ENCODE measurements at regions not wholly inside any gene's neighbourhood (a gene's known extent, or its start where the extent isn't known, plus 50 kb on each side); places are given as distances from the start of the nearest gene placed in this dataset.
"Not testable (repeated sequence)": the region's sequence is repeated elsewhere in the genome, so short reads cannot be mapped to it uniquely, and the experiment has no call there.

DNA sequence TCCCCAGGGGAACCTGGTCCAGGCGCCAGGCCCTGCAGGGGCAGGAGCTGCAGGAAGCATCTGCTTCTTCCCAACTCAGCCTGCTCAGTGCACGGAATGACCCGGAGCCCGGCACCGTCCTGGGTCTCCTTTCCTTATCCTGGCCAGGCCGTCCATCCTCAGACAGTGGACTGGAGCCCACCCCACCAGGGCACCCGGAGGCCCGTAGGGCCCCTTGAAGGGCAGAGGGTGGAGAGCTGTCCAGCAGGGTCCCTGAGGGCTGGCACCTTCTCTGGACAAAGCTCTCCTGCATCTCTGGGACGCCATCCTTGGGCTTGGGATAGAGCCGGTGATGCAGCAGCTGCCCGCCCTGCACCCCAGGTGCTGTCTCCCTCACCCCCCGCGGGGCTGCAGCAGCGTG, 207.9 kb downstream of the TMEM121 start:
- DNase-seq; H3K4me3 Mint-ChIP-seq; H3K27ac Mint-ChIP-seq; CTCF ChIA-PET; H3K4me1 Mint-ChIP-seq; ATAC-seq; H3K9me3 Mint-ChIP-seq (ENCODE audit: low read depth); H3K36me3 Mint-ChIP-seq; H3K27me3 Mint-ChIP-seq: not testable (repeated sequence)

DNA sequence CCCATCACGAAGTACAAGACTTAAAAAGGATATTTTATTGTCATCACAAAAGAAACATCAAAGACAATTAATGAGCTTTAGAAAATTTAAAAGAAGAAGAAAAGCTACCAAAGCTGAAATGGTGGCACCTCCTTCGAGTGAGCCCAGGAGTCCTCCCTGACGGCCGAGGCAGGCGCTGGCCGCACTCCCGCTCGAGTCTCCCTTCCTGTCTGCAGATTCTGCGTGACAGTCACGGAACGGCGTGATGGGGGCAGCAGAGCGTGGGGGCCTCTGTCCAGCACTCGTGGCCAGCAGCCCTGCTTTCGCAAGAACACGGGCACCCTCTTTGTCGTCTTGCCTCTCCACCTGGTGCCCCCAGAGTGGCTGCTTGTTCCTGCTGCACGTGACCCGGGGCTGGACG, 209.9 kb downstream of the TMEM121 start:
- DNase-seq; H3K9me3 Mint-ChIP-seq (ENCODE audit: low read depth); H3K36me3 Mint-ChIP-seq; H3K4me3 Mint-ChIP-seq; H3K27me3 Mint-ChIP-seq; ATAC-seq; H3K27ac Mint-ChIP-seq; H3K4me1 Mint-ChIP-seq; CTCF ChIA-PET: not testable (repeated sequence)

GRCh38 chr14:105737504-105738246, 211.3 kb downstream of the TMEM121 start:
- Mint-ChIP-seq H3K9me3 (ENCODE audit: low read depth) (no peaks in the 10 kb centered on the region), H3K4me1 (no peaks in the 10 kb centered on the region), H3K27me3 (no peaks in the 10 kb centered on the region), H3K27ac (no peak overlapping the region), H3K4me3 (no peak overlapping the region), H3K36me3 (no peaks in the 10 kb centered on the region)
- ATAC-seq (no peak), DNase-seq (no peak)
- CTCF ChIA-PET: no interaction called here

DNA sequence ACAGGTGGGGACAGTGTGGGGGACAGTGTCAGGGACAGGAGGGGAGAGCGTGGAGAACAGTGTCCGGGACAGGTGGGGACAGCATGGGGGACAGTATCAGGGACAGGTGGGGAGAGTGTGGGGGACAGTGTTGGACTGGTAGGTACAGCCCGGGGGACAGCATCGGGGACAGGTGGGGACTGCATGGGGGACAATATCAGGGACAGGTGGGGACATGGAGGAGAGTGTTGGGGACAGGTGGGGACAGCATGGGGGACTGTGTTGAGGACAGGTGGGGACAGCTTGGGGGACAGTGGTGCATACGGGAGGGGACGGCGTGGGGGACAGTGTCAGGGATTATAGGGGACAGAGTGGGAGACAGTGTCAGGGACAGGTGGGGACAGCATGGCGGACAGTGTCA, 212.3 kb downstream of the TMEM121 start:
- no peak for ATAC-seq
- CTCF ChIA-PET: no interaction called here

GRCh38 chr14:105739331-105740102, 213.1 kb downstream of the TMEM121 start:
- Mint-ChIP-seq H3K4me1 (no peaks in the 10 kb centered on the region), H3K36me3 (no peaks in the 10 kb centered on the region), H3K4me3 (no peak overlapping the region), H3K27ac (no peak overlapping the region), H3K9me3 (ENCODE audit: low read depth) (no peaks in the 10 kb centered on the region), H3K27me3 (no peaks in the 10 kb centered on the region)
- DNase-seq (no peak), ATAC-seq (no peak)
- CTCF ChIA-PET: no interaction called here

More for the DNA sequence above, 212.3 kb downstream of the TMEM121 start:
- DNase-seq: no peak
- Mint-ChIP-seq H3K4me3 (no peak overlapping the region), H3K36me3 (no peaks in the 10 kb centered on the region), H3K27ac (no peak overlapping the region), H3K27me3 (no peaks in the 10 kb centered on the region), H3K4me1 (no peaks in the 10 kb centered on the region), H3K9me3 (ENCODE audit: low read depth) (no peaks in the 10 kb centered on the region)

DNA sequence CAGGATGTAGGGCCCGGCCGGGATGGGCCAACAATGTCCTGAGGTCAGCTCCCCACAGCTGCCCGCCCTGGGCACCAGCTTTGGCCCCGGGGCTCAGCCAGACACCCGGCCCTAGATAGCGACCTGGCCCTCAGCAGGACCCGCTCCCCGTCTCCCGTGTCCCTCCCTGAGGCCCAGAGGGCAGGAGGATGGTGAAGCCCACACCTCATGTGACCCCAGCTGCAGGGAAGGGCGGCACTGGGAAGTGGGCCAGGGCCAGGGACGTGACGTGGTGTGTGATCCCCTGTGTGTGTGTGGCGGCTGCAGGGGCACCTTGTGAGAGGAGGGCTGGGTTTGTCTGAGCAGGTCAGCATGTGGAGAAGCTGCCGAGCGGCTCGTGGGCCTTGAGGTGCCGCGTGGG, 213.9 kb downstream of the TMEM121 start:
- DNase-seq; H3K9me3 Mint-ChIP-seq (ENCODE audit: low read depth); ATAC-seq; H3K27me3 Mint-ChIP-seq; H3K36me3 Mint-ChIP-seq; H3K27ac Mint-ChIP-seq; H3K4me1 Mint-ChIP-seq; H3K4me3 Mint-ChIP-seq; CTCF ChIA-PET: not testable (repeated sequence)

DNA sequence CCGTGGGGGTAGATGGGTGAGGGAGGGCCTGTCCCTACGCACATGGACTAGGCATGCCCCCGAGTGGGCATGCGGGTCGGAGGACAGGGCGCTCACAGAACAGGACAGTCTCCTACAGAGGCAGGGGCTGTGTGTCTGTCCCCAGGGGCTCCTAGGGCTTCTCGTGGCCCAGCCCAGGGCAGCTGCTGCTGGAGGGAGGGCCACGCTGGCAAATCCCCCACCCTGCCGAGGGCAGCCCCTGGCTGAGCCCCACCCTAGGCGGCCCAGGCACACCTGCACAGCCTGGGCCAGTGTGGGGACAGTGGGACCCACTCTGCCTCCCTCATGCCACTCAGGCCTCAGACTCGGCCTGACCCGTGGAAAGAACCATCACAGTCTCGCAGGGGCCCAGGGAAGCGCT, 214.6 kb downstream of the TMEM121 start:
- DNase-seq; CTCF ChIA-PET; H3K4me1 Mint-ChIP-seq; H3K27ac Mint-ChIP-seq; H3K9me3 Mint-ChIP-seq (ENCODE audit: low read depth); ATAC-seq; H3K4me3 Mint-ChIP-seq; H3K27me3 Mint-ChIP-seq; H3K36me3 Mint-ChIP-seq: not testable (repeated sequence)

DNA sequence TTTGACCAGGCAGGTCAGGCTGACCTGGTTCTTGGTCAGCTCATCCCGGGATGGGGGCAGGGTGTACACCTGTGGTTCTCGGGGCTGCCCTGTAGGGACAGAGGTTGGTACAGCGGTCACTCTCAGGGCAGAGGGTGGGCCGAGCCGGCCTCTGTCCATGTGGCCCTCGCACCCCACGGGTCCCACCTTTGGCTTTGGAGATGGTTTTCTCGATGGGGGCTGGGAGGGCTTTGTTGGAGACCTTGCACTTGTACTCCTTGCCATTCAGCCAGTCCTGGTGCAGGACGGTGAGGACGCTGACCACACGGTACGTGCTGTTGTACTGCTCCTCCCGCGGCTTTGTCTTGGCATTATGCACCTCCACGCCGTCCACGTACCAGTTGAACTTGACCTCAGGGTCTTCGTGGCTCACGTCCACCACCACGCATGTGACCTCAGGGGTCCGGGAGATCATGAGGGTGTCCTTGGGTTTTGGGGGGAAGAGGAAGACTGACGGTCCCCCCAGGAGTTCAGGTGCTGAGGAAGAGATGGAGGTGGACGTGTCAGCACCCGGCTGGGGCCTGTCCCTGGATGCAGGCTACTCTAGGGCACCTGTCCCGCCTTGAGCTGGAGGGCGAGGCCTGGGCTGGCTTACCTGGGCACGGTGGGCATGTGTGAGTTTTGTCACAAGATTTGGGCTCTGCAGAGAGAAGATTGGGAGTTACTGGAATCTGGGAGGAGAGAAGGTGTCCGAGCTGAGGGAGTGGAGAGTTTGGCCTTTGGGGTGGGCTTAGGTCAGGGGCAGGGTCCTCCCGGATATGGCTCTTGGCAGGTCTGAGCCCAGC, 215.5 kb downstream of the TMEM121 start:
- DNase-seq; H3K27ac Mint-ChIP-seq; H3K4me1 Mint-ChIP-seq; ATAC-seq; CTCF ChIA-PET; H3K9me3 Mint-ChIP-seq (ENCODE audit: low read depth); H3K4me3 Mint-ChIP-seq; H3K27me3 Mint-ChIP-seq; H3K36me3 Mint-ChIP-seq: not testable (repeated sequence)

DNA sequence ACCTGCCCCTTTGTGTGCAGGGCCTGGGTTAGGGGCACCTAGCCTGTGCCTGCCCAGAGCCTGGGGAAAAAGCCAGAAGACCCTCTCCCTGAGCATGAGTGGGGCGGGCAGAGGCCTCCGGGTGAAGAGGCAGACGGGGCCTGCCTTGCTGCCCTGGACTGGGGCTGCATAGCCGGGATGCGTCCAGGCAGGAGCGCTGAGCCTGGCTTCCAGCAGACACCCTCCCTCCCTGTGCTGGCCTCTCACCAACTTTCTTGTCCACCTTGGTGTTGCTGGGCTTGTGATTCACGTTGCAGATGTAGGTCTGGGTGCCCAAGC, 216.1 kb downstream of the TMEM121 start:
- no peaks in the 10 kb centered on the region for H3K36me3 Mint-ChIP-seq

DNA sequence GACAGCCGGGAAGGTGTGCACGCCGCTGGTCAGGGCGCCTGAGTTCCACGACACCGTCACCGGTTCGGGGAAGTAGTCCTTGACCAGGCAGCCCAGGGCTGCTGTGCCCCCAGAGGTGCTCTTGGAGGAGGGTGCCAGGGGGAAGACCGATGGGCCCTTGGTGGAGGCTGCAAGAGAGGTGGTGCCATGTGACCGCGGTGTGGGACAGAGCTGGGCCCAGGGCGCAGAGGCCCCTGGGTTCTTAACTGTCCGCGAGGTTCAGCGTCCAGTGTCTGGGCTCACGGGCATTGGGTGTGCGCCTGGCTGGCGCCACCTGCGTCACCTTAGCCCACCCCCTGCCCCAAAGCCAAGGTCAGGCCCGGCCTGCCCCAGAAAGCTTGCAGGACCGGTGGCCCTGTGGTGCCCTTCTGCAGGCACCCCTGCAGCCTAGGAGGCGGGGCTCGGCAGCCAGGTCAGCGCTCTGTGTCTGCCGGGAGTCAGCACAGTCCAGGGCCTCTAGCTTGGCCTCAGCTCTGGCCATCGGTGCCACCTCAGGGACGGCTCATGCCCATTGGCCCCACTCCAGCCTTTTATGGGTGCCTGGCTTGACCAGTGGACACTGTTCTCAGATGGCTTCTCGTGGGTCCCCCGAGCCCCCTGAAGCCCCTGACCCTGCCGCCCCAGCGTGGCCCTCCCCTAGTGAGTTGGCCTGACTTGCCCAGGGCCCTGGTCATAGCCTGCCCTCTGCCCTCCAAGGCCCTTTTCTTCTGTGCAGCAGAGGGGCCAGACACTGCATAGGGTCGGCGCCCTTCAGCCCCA, 216.7 kb downstream of the TMEM121 start:
- H3K36me3 Mint-ChIP-seq; H3K27ac Mint-ChIP-seq; CTCF ChIA-PET; H3K4me1 Mint-ChIP-seq; H3K9me3 Mint-ChIP-seq (ENCODE audit: low read depth); H3K27me3 Mint-ChIP-seq; DNase-seq; H3K4me3 Mint-ChIP-seq: not testable (repeated sequence)
- ATAC-seq: peak; percentile 31

More for the DNA sequence above, 216.1 kb downstream of the TMEM121 start:
- Mint-ChIP-seq H3K27ac (no peak overlapping the region), H3K4me1 (no peaks in the 10 kb centered on the region), H3K4me3 (no peak overlapping the region), H3K9me3 (ENCODE audit: low read depth) (no peaks in the 10 kb centered on the region), H3K27me3 (no peaks in the 10 kb centered on the region)
- CTCF ChIA-PET: no interaction called here
- ATAC-seq (no peak), DNase-seq (no peak)

DNA sequence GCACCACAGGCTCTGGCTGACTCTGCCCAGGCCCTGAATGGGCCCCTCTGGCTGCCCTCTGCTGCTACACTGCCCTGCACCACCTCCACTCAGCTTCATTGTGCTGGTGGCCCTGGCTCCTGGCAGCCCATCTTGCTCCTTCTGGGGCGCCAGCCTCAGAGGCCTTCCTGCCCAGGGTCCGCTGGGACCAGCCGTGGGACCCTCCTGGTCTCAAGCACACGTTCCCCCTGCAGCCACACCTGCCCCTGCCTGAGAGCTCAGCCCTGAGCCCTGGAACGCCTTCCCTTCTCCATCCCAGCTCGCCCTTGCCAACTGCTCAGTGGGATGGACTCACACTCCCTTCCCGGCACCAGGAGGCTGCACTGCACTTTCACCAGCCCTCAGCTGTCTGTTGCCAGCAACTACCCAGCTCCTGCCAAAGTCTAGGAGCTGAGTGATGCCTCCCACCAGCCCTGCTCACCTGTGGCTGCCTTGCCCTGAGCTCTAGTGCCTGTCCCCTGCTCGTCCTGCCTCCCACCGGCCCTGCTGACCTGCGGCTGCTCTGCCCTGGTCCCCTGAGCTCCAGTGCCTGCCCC, 217.9 kb downstream of the TMEM121 start:
- H3K4me1 Mint-ChIP-seq; H3K9me3 Mint-ChIP-seq (ENCODE audit: low read depth); DNase-seq; H3K27ac Mint-ChIP-seq; ATAC-seq; CTCF ChIA-PET; H3K4me3 Mint-ChIP-seq; H3K27me3 Mint-ChIP-seq; H3K36me3 Mint-ChIP-seq: not testable (repeated sequence)

DNA sequence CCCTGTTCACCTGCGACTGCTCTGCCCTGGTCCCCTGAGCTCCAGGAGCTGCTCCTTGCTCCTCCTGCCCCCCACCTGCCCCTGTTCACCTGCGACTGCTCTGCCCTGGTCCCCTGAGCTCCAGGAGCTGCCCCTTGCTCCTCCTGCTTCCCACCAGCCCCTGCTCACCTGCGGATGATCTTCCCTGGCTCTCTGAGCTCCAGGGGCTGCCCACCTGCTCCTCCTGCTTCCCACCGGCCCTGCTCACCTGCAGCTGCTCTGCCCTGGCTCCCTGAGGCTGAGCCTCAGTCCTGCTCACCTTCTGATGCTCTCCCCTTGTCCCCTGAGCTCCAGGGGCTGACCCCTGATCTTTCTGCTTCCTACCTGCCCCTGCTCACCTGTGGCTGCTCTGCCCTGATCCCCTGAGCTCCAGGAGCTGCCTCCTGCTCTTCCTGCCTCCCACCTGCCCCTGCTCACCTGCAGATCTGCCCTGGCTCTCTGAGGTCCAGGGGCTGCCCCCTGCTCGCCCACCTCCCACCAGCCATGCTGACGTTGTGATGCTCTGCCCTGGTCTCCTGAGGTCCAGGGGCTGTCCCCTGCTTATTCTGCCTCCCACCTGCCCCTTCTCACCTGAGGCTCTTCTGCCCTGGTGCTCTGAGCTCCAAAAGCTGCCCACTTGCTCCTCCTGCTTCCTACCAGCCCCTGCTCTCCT, 219.2 kb downstream of the TMEM121 start:
- H3K27ac Mint-ChIP-seq: no peak overlapping the region
- CTCF ChIA-PET: interaction anchor here (0.5 to 0.9 kb wide), 2 partner anchors 36 to 200 kb away, joined by 3 read pairs; no protein-coding TSS in a partner anchor
- H3K27me3 Mint-ChIP-seq: no peaks in the 10 kb centered on the region
- H3K9me3 Mint-ChIP-seq (ENCODE audit: low read depth): no peaks in the 10 kb centered on the region
- no peak overlapping the region for H3K4me3 Mint-ChIP-seq
- peaks cover 7% of the 10 kb centered on the region for H3K4me1 Mint-ChIP-seq
- no peak for DNase-seq
- H3K36me3 Mint-ChIP-seq: no peaks in the 10 kb centered on the region
- ATAC-seq: no peak

Measured in activated CD8-positive, alpha-beta memory T cell treated with anti-CD3 and anti-CD28 coated beads, Interleukin-2, amount 10 ng/mL, durations not matched to agents 7 days and 5 days (primary cell).